A549 (cell line): ENCODE measurements at regions not wholly inside any gene's neighbourhood (a gene's known extent, or its start where the extent isn't known, plus 50 kb on each side); places are given as distances from the start of the nearest gene placed in this dataset.

ENCODE experiments used
- ATAC-seq, 2 experiments: fragments of 200-7000 bp in 1 of 2; fragments of >200 bp in 1 of 2; cut with Nextera tagmentation in 1 of 2; cut with Tn5 transposase in 1 of 2; 3 replicates each; pipeline versions ENCODE4 v1.8.0 to v1.9.1; 2018 to 2020; ENCODE audit warnings: mild to moderate bottlenecking in 1 of 2, moderate library complexity in 1 of 2
- CTCF ChIA-PET: fragments of 300-600 bp; sonication (Branson Sonifier 250); formaldehyde crosslinking; extraction: SDS; loops from one replicate; lab custom pipeline; 2021; ENCODE audit warnings: antibody characterized with exemption, inconsistent platforms; lab: Yijun Ruan, JAX
- POLR2A ChIA-PET: fragments of 350-600 bp; formaldehyde crosslinking; extraction: SDS; loops from one replicate; lab custom pipeline; 2021; ENCODE audit warnings: antibody characterized with exemption, inconsistent platforms; lab: Yijun Ruan, JAX
- DNase-seq, 2 experiments: peaks; one replicate each; pipeline versions ENCODE4 v3.0.0 to v3.0.0-alpha.2; 2011 to 2016; ENCODE audit warnings: low read depth in 1 of 2, low spot score in 1 of 2
- FAIRE-seq: peaks from 2 replicates; lab custom pipeline; 2011; peaks lifted over from hg19 to GRCh38; lab: Jason Lieb, UNC
- H3K27ac ChIP-seq, 2 experiments: fragments of >200 bp; sonication (Bioruptor Twin); formaldehyde crosslinking; 3 replicates each; pipeline ENCODE4 v1.5.1; 2016 to 2017
- H3K4me1 ChIP-seq: fragments of >200 bp; sonication (Bioruptor Twin); formaldehyde crosslinking; 3 replicates; pipeline ENCODE4 v1.6.1; 2016
- H3K4me2 ChIP-seq: fragments of >200 bp; sonication (Bioruptor Twin); formaldehyde crosslinking; 3 replicates; pipeline ENCODE4 v1.6.1; 2016
- H3K4me3 ChIP-seq: fragments of >200 bp; sonication (Bioruptor Twin); formaldehyde crosslinking; 3 replicates; pipeline ENCODE4 v1.5.1; 2016
- H3K9me3 ChIP-seq: fragments of >200 bp; sonication (Bioruptor Twin); formaldehyde crosslinking; 3 replicates; pipeline ENCODE4 v1.6.1; 2016
- BCL3 ChIP-seq: fragments of >200 bp; sonication (Bioruptor Twin); formaldehyde crosslinking; IDR thresholded peaks from 3 replicates; pipeline ENCODE4 v1.6.1; 2016
- CHD2 ChIP-seq: fragments of 150-350 bp; IDR thresholded peaks from 2 replicates; pipeline ENCODE4 v1.6.1; 2014; ENCODE audit warnings: low read length; ENCODE audit not compliant: partially characterized antibody
- EHF ChIP-seq: fragments of 250-450 bp; sonication (Bioruptor Pico); IDR thresholded peaks from 2 replicates; pipeline ENCODE4 v1.5.0; 2020; ENCODE audit warnings: mild to moderate bottlenecking
- FOXS1 ChIP-seq: fragments of 250-450 bp; sonication (Bioruptor Pico); IDR thresholded peaks from 2 replicates; pipeline ENCODE4 v1.5.0; 2020; ENCODE audit warnings: mild to moderate bottlenecking, moderate library complexity
- HDAC2 ChIP-seq: fragments of 200-600 bp; sonication (generic); IDR thresholded peaks from 2 replicates; pipeline ENCODE4 v1.6.1; 2016
- HEYL ChIP-seq: fragments of 250-450 bp; sonication (Bioruptor Pico); IDR thresholded peaks from 2 replicates; pipeline ENCODE4 v1.8.0; 2021; ENCODE audit warnings: mild to moderate bottlenecking, moderate library complexity
- HOXB5 ChIP-seq: fragments of 250-450 bp; sonication (Bioruptor Pico); IDR thresholded peaks from 2 replicates; pipeline ENCODE4 v1.5.0; 2020; ENCODE audit warnings: mild to moderate bottlenecking, moderate library complexity
- JUNB ChIP-seq: fragments of >200 bp; sonication (Bioruptor Twin); formaldehyde crosslinking; IDR thresholded peaks from 2 replicates; pipeline ENCODE4 v1.6.1; 2016
- ZNF302 ChIP-seq: fragments of 250-450 bp; sonication (Bioruptor Pico); IDR thresholded peaks from 2 replicates; pipeline ENCODE4 v1.9.0; 2021; ENCODE audit warnings: inconsistent platforms, mild to moderate bottlenecking, moderate library complexity
- WGBS: methylation state at CpG from one replicate; pipeline ENCODE4 v1.1.6; 2017; ENCODE audit errors: missing lambda C conversion rate; 5-methylcytosine and 5-hydroxymethylcytosine counted together

GRCh38 chr3:141684758-141685157 lies 53.3 kb upstream of the RNF7 start:
- Histone ChIP-seq H3K9me3 (no peaks in the 10 kb centered on the region), H3K4me2 (no peak overlapping the region), H3K4me1 (0 out of 3 replicates have a peak, but pooled peaks cover 7% of the 10 kb centered on the region), H3K27ac (no peak overlapping the region), H3K4me3 (no peak overlapping the region)
- DNase-seq (no peak), FAIRE-seq (no peak), ATAC-seq (no peak)
- CTCF ChIA-PET, result no interaction called here
- WGBS, result 96% methylated on average over 1 of the region's 1 CpG
- TF ChIP-seq HDAC2 (no peak), JUNB (no peak), CHD2 (no peak), HEYL (CRISPR knock-in tag) (no peak), HOXB5 (CRISPR knock-in tag) (no peak), FOXS1 (CRISPR knock-in tag) (no peak)
- POLR2A ChIA-PET, result no interaction called here

DNA sequence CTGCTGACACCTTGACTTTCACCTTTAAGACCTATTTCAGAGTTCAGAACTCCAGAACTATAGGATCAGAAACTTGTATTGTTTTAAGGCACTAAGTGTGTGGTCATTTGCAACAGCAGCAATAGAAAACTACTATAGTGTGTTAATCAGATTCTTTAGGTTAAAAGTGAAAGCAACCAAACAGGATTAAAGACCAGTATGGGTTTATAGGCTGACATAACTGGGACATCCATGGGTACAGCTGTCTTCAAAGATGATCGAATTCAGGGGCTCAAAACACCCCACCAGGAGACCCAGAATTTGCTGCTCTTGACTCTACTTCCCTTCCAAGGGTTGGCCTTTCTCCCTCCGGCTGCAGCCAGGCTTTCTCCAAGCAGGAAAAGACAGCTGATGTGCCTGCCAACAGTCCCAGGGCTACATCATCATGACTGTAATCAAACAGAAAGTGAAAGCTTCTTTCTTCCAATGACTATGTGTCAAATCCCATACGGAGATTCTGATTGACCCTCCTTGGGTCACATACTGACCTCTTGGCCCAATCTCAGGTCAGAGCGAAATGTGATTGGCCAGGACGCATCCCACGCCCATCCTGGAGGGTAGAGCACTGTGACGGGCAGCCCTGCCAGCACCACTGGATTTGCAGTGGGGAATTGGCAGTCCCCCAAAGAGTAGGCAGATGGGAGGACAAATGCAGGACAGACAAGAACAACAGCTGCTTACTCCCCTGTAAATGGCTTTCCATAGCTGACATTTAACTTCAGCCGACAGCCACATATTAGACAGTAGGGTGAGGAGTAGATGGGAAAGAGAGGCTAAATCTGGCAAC lies 51.4 kb upstream of the RNF7 start:
- Histone ChIP-seq H3K4me3 (peak overlapping the region; percentile 8; the same call in 1 of the 3 replicates), H3K9me3 (no peaks in the 10 kb centered on the region), H3K4me1 (0 out of 3 replicates have a peak, but pooled peaks cover 7% of the 10 kb centered on the region), H3K27ac (no peak overlapping the region), H3K4me2 (peak overlapping the region; percentile 84)
- ATAC-seq, result peak; percentile 50 to 73; a peak in 5 of 6 replicates
- WGBS, result 55% methylated on average over 8 of the region's 8 CpGs
- TF ChIP-seq HEYL (CRISPR knock-in tag) (no peak), EHF (CRISPR knock-in tag) (no peak), ZNF302 (CRISPR knock-in tag) (no peak), BCL3 (no peak)
- CTCF ChIA-PET, result interaction anchor here (1.1 kb wide), 1 partner anchor 873 kb away, joined by 3 read pairs; no protein-coding TSS in a partner anchor
- POLR2A ChIA-PET, result no interaction called here
- peak in 1 of 2 experiments; percentile 4 for DNase-seq
- FAIRE-seq, result no peak
